ENCODE measurements at regions not wholly inside any gene's neighbourhood (a gene's known extent, or its start where the extent isn't known, plus 50 kb on each side); places are given as distances from the start of the nearest gene placed in this dataset.
"Not testable (repeated sequence)": the region's sequence is repeated elsewhere in the genome, so short reads cannot be mapped to it uniquely, and the experiment has no call there.

DNA sequence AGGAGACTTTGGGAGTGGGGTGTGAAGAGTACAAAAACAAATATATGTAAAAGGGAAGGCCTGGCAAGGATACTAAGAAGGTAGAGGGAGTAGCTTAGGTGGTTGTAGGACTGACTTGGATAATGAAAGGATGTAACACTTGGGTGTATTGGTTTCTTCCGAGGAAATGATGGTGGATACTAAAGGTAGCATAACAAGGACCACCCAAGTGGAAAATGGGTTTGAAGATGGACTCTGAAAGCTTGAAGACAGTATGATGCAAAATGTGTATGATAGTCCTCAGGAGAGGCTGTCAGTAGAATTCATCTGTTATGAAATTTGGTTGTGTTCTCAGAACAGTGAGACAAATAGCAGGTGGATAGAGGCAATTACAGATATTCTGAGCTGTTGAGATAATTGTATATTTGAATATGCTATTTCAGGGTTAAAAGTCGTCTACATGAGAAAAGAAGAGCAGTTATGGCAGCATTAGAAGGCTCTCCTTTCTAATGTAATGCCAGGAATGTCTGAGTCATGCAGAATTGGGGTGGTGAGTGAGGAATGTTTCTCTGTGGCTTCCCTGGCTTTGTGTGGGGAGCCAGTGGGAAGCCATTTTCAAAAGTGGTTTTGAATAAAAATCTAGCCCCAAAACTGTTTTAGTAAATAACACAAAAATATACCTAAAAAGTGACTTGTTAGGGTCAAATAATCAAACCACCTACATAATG, 75.6 kb downstream of the FHIP1A start:
- Histone ChIP-seq H3K4me3 (ENCODE audit: low read length) (no peak overlapping the region), H3K36me3 (ENCODE audit: control insufficient read depth, insufficient read depth, low read length, severe bottlenecking) (no peaks in the 10 kb centered on the region), H3K9me3 (ENCODE audit: control insufficient read depth, low read length) (no peaks in the 10 kb centered on the region), H3K9ac (ENCODE audit: low read length) (no peak overlapping the region), H3K27me3 (replicated peaks; ENCODE audit: control insufficient read depth, insufficient read depth, low read length) (no peaks in the 10 kb centered on the region), H3K4me1 (ENCODE audit: control insufficient read depth, insufficient read depth, low read length) (peaks cover 11% of the 10 kb centered on the region)
- peak; percentile 79 for DNase-seq (ENCODE audit: low read depth)

DNA sequence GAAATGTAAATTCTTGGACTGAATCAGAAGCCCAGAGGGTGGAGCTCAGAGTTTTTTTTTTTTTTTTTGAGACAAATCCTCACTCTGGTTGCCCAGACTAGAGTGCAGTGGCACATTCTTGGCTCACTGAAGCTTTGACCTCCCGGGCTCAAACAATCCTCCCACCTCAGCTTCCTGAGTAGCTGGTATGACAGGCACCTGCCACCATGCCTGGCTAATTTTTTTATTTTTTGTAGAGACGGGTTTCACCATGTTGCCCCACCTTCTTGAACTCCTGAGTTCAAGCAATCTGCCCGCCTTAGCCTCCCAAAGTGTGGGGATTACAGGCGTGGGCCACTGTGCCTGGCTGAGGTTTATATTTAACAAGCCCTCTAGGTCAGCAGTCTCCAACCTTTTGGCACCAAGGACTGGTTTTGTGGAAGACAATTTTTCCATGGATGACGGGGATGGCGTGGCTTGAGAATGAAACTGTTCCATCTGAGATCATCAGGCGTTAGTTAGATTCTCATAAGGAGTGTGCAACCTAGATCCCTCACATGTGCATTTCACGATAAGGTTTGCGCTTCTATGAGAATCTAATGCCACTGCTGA, 76.7 kb downstream of the FHIP1A start:
- H3K27me3 ChIP-seq (replicated peaks; ENCODE audit: control insufficient read depth, insufficient read depth, low read length) = peaks cover 5% of the 10 kb centered on the region
- peaks cover 5% of the 10 kb centered on the region for H3K9me3 ChIP-seq (ENCODE audit: control insufficient read depth, low read length)
- H3K36me3 ChIP-seq (ENCODE audit: control insufficient read depth, insufficient read depth, low read length, severe bottlenecking) = no peaks in the 10 kb centered on the region
- H3K9ac ChIP-seq (ENCODE audit: low read length) = no peak overlapping the region
- peaks cover 11% of the 10 kb centered on the region for H3K4me1 ChIP-seq (ENCODE audit: control insufficient read depth, insufficient read depth, low read length)
- no peak overlapping the region for H3K4me3 ChIP-seq (ENCODE audit: low read length)
- DNase-seq (ENCODE audit: low read depth) = no peak

DNA sequence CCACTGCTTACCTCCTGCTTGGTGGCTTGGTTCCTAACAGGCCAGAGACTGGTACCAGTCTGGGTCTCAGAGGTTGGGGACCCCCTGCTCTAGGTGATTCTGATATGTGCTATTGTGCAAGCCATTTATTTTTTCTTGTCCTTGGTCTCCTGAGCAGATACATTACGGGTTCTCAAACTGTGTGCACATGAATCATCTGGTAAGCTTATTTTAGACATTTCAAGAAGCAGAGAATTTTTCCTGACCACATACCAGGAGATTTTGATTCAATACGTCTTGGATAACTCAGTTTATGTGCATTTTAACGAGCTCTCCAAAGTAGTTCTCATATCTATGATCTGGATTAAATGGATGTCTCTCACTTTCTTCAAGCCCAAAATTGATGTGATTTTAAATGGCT, 77.2 kb downstream of the FHIP1A start:
- Histone ChIP-seq H3K9me3 (ENCODE audit: control insufficient read depth, low read length) (peaks cover 9% of the 10 kb centered on the region), H3K27me3 (replicated peaks; ENCODE audit: control insufficient read depth, insufficient read depth, low read length) (peaks cover 5% of the 10 kb centered on the region), H3K4me1 (ENCODE audit: control insufficient read depth, insufficient read depth, low read length) (peaks cover 11% of the 10 kb centered on the region), H3K4me3 (ENCODE audit: low read length) (no peak overlapping the region), H3K36me3 (ENCODE audit: control insufficient read depth, insufficient read depth, low read length, severe bottlenecking) (no peaks in the 10 kb centered on the region), H3K9ac (ENCODE audit: low read length) (no peak overlapping the region)
- DNase-seq (ENCODE audit: low read depth) = peak; percentile 61

DNA sequence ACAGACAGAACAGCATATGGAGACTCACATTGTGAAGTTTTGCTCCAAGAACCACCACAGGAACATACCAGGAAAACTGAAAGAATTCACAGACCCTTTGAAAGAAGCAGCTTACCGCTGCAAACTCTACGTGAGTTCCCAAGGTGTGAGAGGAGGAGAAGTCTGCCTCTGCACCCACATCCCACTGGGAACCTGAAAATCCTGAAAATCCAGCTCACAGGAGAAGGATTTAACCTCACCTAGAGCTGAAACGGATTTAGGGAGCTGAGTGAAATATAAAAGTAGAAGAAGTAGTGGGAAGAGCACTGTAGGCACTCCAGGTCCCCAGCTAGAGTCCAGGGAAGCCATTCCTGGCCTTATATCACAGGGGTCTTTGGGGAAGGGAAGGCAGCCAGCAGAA, 80.0 kb downstream of the FHIP1A start:
- no peak overlapping the region for H3K4me3 ChIP-seq (ENCODE audit: low read length)
- DNase-seq (ENCODE audit: low read depth) = no peak
- H3K4me1 ChIP-seq (ENCODE audit: control insufficient read depth, insufficient read depth, low read length) = peaks cover 11% of the 10 kb centered on the region
- H3K9me3 ChIP-seq (ENCODE audit: control insufficient read depth, low read length) = peaks cover 21% of the 10 kb centered on the region
- no peak overlapping the region for H3K9ac ChIP-seq (ENCODE audit: low read length)
- H3K36me3 ChIP-seq (ENCODE audit: control insufficient read depth, insufficient read depth, low read length, severe bottlenecking) = no peaks in the 10 kb centered on the region
- H3K27me3 ChIP-seq (replicated peaks; ENCODE audit: control insufficient read depth, insufficient read depth, low read length) = peaks cover 5% of the 10 kb centered on the region

DNA sequence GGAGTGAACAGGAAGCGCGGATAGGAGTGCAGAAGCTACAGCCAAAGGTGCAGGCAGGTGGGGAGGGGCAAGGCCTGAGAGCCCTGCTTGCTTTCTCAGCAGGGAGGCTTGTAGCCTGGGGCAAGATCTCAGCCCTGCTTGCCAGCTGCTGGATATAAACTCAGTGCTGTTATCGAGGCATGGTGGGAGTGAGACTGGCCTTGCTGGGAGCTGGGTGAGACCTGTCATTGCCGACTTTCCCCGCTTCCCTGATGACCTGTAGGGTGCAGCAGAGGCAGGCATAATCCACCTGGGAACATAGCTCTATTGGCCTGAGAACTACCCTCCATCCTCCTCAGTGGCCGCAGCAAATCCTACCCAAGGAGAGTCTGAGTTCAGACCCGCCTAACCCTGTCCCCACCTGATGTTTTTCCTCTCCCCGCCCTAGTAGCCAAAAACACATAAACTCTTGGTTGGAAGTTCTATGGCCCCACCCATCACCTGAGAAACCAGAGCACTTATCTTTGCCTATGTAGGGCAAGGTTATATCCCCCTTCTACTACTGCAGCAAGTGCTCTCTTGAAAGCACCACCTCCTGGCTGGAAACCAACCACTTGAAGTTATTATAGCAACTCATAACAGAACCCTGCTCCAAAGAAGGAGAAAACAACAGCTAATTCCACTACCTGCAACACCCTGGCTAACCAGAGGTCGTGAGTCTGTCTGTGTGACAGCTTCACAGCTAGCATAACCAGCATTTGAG, 80.7 kb downstream of the FHIP1A start:
- H3K27me3 ChIP-seq (replicated peaks; ENCODE audit: control insufficient read depth, insufficient read depth, low read length) = peaks cover 5% of the 10 kb centered on the region
- DNase-seq (ENCODE audit: low read depth) = no peak
- H3K9me3 ChIP-seq (ENCODE audit: control insufficient read depth, low read length) = peaks cover 27% of the 10 kb centered on the region
- no peak overlapping the region for H3K9ac ChIP-seq (ENCODE audit: low read length)
- H3K4me3 ChIP-seq (ENCODE audit: low read length) = no peak overlapping the region
- H3K4me1 ChIP-seq (ENCODE audit: control insufficient read depth, insufficient read depth, low read length) = peaks cover 8% of the 10 kb centered on the region
- no peaks in the 10 kb centered on the region for H3K36me3 ChIP-seq (ENCODE audit: control insufficient read depth, insufficient read depth, low read length, severe bottlenecking)

DNA sequence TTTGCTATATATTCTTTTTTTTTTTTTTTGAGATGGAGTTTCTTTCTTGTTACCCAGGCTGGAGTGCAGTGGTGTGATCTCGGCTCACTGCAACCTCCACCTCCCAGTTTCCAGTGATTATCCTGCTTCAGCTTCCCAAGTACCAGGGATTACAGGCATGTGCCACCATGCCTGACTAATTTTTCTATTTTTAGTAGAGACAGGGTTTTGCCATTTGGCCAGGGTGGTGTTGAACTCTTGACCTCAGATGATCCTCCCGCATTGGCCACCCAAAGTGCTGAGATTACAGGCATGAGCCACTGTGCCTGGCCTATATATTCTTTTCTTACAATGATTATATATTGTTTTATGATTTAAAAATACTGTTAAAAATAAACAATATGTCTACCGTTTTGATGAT, 86.6 kb downstream of the FHIP1A start:
- not testable (repeated sequence) for DNase-seq (ENCODE audit: low read depth); H3K4me1 ChIP-seq (ENCODE audit: control insufficient read depth, insufficient read depth, low read length); H3K9ac ChIP-seq (ENCODE audit: low read length); H3K36me3 ChIP-seq (ENCODE audit: control insufficient read depth, insufficient read depth, low read length, severe bottlenecking); H3K4me3 ChIP-seq (ENCODE audit: low read length); H3K27me3 ChIP-seq (replicated peaks; ENCODE audit: control insufficient read depth, insufficient read depth, low read length)
- H3K9me3 ChIP-seq (ENCODE audit: control insufficient read depth, low read length) = peaks cover 25% of the 10 kb centered on the region

DNA sequence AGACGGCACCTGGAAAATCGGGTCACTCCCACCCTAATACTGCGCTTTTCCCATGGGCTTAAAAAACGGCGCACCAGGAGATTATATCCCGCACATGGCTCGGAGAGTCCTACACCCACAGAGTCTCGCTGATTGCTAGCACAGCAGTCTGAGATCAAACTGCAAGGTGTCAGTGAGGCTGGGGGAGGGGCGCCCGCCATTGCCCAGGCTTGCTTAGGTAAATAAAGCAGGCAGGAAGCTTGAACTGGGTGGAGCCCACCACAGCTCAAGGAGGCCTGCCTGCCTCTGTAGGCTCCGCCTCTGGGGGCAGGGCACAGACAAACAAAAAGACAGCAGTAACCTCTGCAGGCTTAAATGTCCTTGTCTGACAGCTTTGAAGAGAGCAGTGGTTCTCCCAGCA, 102.6 kb downstream of the FHIP1A start:
- H3K4me3 ChIP-seq (ENCODE audit: low read length); H3K36me3 ChIP-seq (ENCODE audit: control insufficient read depth, insufficient read depth, low read length, severe bottlenecking): not testable (repeated sequence)

DNA sequence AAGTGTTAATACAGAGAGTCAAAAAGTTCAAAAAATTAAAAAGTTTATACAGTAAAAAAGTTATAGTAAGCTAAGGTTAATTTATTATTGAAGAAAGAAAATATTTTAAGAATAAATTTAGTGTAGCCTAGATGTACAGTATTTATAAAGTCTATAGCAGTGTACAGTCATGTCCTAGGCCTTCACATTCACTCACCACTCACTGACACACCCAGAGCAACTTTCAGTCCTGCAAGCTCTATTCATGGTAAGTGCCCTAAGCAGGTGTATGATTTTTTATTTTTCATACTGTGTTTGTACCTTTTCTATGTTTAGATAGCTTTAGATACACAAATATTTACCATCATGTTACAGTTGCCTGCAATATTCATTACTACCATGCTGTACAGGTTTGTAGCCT, 108.9 kb downstream of the FHIP1A start:
- no peak for DNase-seq (ENCODE audit: low read depth)
- H3K9ac ChIP-seq (ENCODE audit: low read length) = no peak overlapping the region
- H3K36me3 ChIP-seq (ENCODE audit: control insufficient read depth, insufficient read depth, low read length, severe bottlenecking) = no peaks in the 10 kb centered on the region
- H3K4me1 ChIP-seq (ENCODE audit: control insufficient read depth, insufficient read depth, low read length) = no peaks in the 10 kb centered on the region
- H3K4me3 ChIP-seq (ENCODE audit: low read length) = no peak overlapping the region
- H3K9me3 ChIP-seq (ENCODE audit: control insufficient read depth, low read length) = no peaks in the 10 kb centered on the region
- H3K27me3 ChIP-seq (replicated peaks; ENCODE audit: control insufficient read depth, insufficient read depth, low read length) = no peaks in the 10 kb centered on the region

More for the DNA sequence above, 102.6 kb downstream of the FHIP1A start:
- DNase-seq (ENCODE audit: low read depth); H3K27me3 ChIP-seq (replicated peaks; ENCODE audit: control insufficient read depth, insufficient read depth, low read length); H3K4me1 ChIP-seq (ENCODE audit: control insufficient read depth, insufficient read depth, low read length); H3K9ac ChIP-seq (ENCODE audit: low read length); H3K9me3 ChIP-seq (ENCODE audit: control insufficient read depth, low read length): not testable (repeated sequence)

DNA sequence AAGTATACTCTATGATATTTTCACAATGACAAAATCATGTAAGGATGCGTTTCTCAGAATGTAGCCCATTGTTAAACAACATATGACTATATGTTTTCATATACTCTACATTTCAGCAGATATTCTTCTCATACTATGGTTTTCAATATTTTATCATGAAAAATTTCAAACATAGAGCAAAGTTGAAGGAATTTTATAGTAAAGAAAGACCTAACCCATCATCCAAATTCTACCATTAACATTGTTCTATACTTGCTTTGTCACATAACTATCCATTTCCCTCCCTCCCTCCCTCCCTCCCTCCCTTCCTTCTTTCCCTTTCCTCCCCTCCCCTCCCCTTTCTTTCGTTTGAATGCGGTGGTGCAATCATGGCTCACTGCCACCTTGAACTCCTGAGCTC, 109.4 kb downstream of the FHIP1A start:
- DNase-seq (ENCODE audit: low read depth) = no peak
- H3K36me3 ChIP-seq (ENCODE audit: control insufficient read depth, insufficient read depth, low read length, severe bottlenecking) = no peaks in the 10 kb centered on the region
- no peaks in the 10 kb centered on the region for H3K27me3 ChIP-seq (replicated peaks; ENCODE audit: control insufficient read depth, insufficient read depth, low read length)
- H3K4me3 ChIP-seq (ENCODE audit: low read length) = no peak overlapping the region
- H3K4me1 ChIP-seq (ENCODE audit: control insufficient read depth, insufficient read depth, low read length) = no peaks in the 10 kb centered on the region
- H3K9me3 ChIP-seq (ENCODE audit: control insufficient read depth, low read length) = no peaks in the 10 kb centered on the region
- H3K9ac ChIP-seq (ENCODE audit: low read length) = no peak overlapping the region

DNA sequence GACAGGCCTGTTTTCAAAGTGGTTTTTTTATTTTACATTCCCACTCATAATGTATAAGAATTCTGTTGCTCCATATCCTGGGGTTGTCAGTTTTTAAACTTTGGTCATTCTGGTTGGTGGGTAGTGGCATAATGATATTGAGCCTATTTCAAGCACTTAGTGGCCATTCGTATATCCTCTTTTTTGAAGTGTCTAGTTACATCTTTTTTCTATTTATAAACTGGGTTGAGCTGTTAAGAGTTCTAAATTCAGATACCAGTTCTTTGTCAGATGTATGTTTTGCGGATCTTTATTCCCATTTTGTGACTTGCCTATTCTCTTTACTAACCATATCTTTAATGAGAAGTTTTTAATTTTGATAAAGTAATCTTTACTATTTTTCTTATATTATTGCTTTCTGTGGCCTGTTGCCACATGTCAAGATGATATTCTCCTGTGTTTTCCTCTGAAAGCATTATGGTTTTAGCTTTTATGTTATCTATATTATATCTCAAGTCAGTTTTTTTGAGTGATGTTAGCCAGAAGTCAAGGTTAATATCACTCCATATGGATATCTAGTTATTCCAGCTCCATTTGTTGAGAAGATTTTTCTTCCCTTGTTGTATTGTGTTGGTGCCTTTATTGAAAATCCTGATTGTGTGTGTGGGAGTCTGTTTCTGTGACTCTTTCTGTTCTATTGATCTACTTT, 110.9 kb downstream of the FHIP1A start:
- H3K9me3 ChIP-seq (ENCODE audit: control insufficient read depth, low read length) = no peaks in the 10 kb centered on the region
- DNase-seq (ENCODE audit: low read depth) = no peak
- no peak overlapping the region for H3K9ac ChIP-seq (ENCODE audit: low read length)
- H3K4me1 ChIP-seq (ENCODE audit: control insufficient read depth, insufficient read depth, low read length) = no peaks in the 10 kb centered on the region
- H3K27me3 ChIP-seq (replicated peaks; ENCODE audit: control insufficient read depth, insufficient read depth, low read length) = no peaks in the 10 kb centered on the region
- H3K36me3 ChIP-seq (ENCODE audit: control insufficient read depth, insufficient read depth, low read length, severe bottlenecking) = no peaks in the 10 kb centered on the region
- no peak overlapping the region for H3K4me3 ChIP-seq (ENCODE audit: low read length)

DNA sequence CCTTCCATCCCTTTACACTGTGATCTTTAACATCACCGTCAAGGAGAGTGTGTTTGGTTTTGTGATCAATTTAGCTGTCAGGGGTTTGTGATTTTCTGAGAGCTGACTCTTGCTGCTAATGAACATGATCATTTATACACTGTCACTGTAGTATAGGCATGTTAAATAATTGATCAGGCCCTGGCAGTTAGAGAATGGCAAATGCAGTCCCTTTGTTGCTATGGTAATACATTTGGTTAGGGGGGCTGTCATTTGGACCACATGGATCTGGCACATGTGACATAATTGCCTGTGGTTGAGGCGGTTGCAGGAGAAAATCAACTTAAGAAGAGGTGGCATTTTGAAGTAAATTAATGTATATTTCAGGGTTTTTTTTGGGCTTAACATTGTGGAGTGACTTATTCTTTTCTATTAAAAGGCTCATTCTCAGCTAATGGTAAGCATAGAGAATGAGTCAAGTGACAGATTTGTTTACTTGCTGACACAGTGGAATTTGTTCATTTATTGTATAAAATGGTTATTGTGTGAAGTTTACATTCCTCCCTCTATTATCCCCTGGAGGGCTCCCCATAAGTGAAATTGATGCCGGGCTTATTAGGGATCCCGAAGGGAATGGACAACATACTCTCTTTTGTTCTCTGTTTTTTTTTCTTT, 114.0 kb downstream of the FHIP1A start:
- Histone ChIP-seq H3K9me3 (ENCODE audit: control insufficient read depth, low read length) (no peaks in the 10 kb centered on the region), H3K36me3 (ENCODE audit: control insufficient read depth, insufficient read depth, low read length, severe bottlenecking) (no peaks in the 10 kb centered on the region), H3K4me3 (ENCODE audit: low read length) (no peak overlapping the region), H3K27me3 (replicated peaks; ENCODE audit: control insufficient read depth, insufficient read depth, low read length) (no peaks in the 10 kb centered on the region), H3K4me1 (ENCODE audit: control insufficient read depth, insufficient read depth, low read length) (no peaks in the 10 kb centered on the region), H3K9ac (ENCODE audit: low read length) (no peak overlapping the region)
- no peak for DNase-seq (ENCODE audit: low read depth)

Data from adipocyte (in vitro differentiated cells).